Activated CD4-positive, CD25-positive, alpha-beta regulatory T cell treated with anti-CD3 and anti-CD28 coated beads, Interleukin-2, amount 50 U/mL, for 24 hours (primary cell): ENCODE measurements at regions not wholly inside any gene's neighbourhood (a gene's known extent, or its start where the extent isn't known, plus 50 kb on each side); places are given as distances from the start of the nearest gene placed in this dataset.
"Not testable (repeated sequence)": the region's sequence is repeated elsewhere in the genome, so short reads cannot be mapped to it uniquely, and the experiment has no call there.

Experiments used
- ATAC-seq, 2 donors: fragments of 150-1000 bp; cut with Tn5 transposase; one replicate each; pipeline ENCODE4 v1.10.0; 2021; ENCODE audit warnings: mild to moderate bottlenecking in 1 of 2, moderate library complexity in 1 of 2

GRCh38 chr10:22079921-22080320 is 76.4 kb upstream of the DNAJC1 start:
- ATAC-seq = not testable (repeated sequence)

GRCh38 chr10:22071332-22071731 is 67.8 kb upstream of the DNAJC1 start:
- no peak for ATAC-seq

- ATAC-seq = no peak
Observed at GRCh38 chr10:22067091-22067490, 63.6 kb upstream of the DNAJC1 start.

GRCh38 chr10:22060984-22061383 is 57.5 kb upstream of the DNAJC1 start:
- ATAC-seq = not testable (repeated sequence)

GRCh38 chr10:22058201-22058600 is 54.7 kb upstream of the DNAJC1 start:
- ATAC-seq = no peak

GRCh38 chr10:22054961-22055360 is 51.4 kb upstream of the DNAJC1 start:
- ATAC-seq = no peak
